ENCODE measurements at regions not wholly inside any gene's neighbourhood (a gene's known extent, or its start where the extent isn't known, plus 50 kb on each side); places are given as distances from the start of the nearest gene placed in this dataset.
"Not testable (repeated sequence)": the region's sequence is repeated elsewhere in the genome, so short reads cannot be mapped to it uniquely, and the experiment has no call there.

GRCh38 chr12:47610686-47611252 is 95.1 kb downstream of the RPAP3 start:
- Histone ChIP-seq H3K27ac (ENCODE audit: insufficient read depth, low read length, poor library complexity, severe bottlenecking) (no peak overlapping the region), H3K4me3 (ENCODE audit: low read depth, low read length) (no peak overlapping the region), H3K4me1 (ENCODE audit: control insufficient read depth, insufficient read depth, low read length, poor library complexity, severe bottlenecking) (no peaks in the 10 kb centered on the region), H3K9me3 (ENCODE audit: control insufficient read depth in 2 of 2, low read length in 2 of 2) (peaks cover 12 to 22% of the 10 kb centered on the region in 2 experiments), H3K27me3 (ENCODE audit: control insufficient read depth, insufficient read depth, low read length) (no peaks in the 10 kb centered on the region), H3K36me3 (ENCODE audit: control insufficient read depth, insufficient read depth, low read length) (peaks cover 4% of the 10 kb centered on the region)
- no peak overlapping the region for H3K4me3 Mint-ChIP-seq
- no peak for DNase-seq
- no peaks in the 10 kb centered on the region for H3K27me3 Mint-ChIP-seq
- no peak for ATAC-seq (ENCODE audit: low read depth in 2 of 2)
- no peaks in the 10 kb centered on the region for H3K4me1 Mint-ChIP-seq
- H3K36me3 Mint-ChIP-seq: peaks cover 27% of the 10 kb centered on the region
- peaks cover 0 to 38% (median 14%) of the 10 kb centered on the region in 7 donors for H3K9me3 Mint-ChIP-seq
- no peak overlapping the region for H3K27ac Mint-ChIP-seq

- H3K27me3 ChIP-seq (ENCODE audit: control insufficient read depth, insufficient read depth, low read length): no peaks in the 10 kb centered on the region
- no peaks in the 10 kb centered on the region for H3K4me1 ChIP-seq (ENCODE audit: control insufficient read depth, insufficient read depth, low read length, poor library complexity, severe bottlenecking)
- Mint-ChIP-seq H3K27me3 (no peaks in the 10 kb centered on the region), H3K9me3 (peaks cover 3 to 38% (median 14%) of the 10 kb centered on the region in 7 donors), H3K4me1 (no peaks in the 10 kb centered on the region), H3K36me3 (peaks cover 30% of the 10 kb centered on the region), H3K4me3 (no peak overlapping the region), H3K27ac (no peak overlapping the region)
- no peak overlapping the region for H3K27ac ChIP-seq (ENCODE audit: insufficient read depth, low read length, poor library complexity, severe bottlenecking)
- no peak for DNase-seq
- peaks cover 4% of the 10 kb centered on the region for H3K36me3 ChIP-seq (ENCODE audit: control insufficient read depth, insufficient read depth, low read length)
- H3K9me3 ChIP-seq (ENCODE audit: control insufficient read depth in 2 of 2, low read length in 2 of 2): peaks cover 12 to 22% of the 10 kb centered on the region in 2 experiments
- no peak overlapping the region for H3K4me3 ChIP-seq (ENCODE audit: low read depth, low read length)
- no peak for ATAC-seq (ENCODE audit: low read depth in 2 of 2)
Observed at GRCh38 chr12:47609806-47610205, 96.0 kb downstream of the RPAP3 start.

- not testable (repeated sequence) for H3K4me1 Mint-ChIP-seq; H3K4me3 Mint-ChIP-seq; H3K36me3 ChIP-seq (ENCODE audit: control insufficient read depth, insufficient read depth, low read length); ATAC-seq (ENCODE audit: low read depth in 2 of 2); H3K27ac ChIP-seq (ENCODE audit: insufficient read depth, low read length, poor library complexity, severe bottlenecking); H3K27ac Mint-ChIP-seq; H3K27me3 ChIP-seq (ENCODE audit: control insufficient read depth, insufficient read depth, low read length); H3K4me3 ChIP-seq (ENCODE audit: low read depth, low read length); DNase-seq; H3K4me1 ChIP-seq (ENCODE audit: control insufficient read depth, insufficient read depth, low read length, poor library complexity, severe bottlenecking); H3K27me3 Mint-ChIP-seq
- Mint-ChIP-seq H3K9me3 (peaks cover 3 to 37% (median 14%) of the 10 kb centered on the region in 7 donors), H3K36me3 (peaks cover 26% of the 10 kb centered on the region)
- peaks cover 12 to 18% of the 10 kb centered on the region in 2 experiments for H3K9me3 ChIP-seq (ENCODE audit: control insufficient read depth in 2 of 2, low read length in 2 of 2)
Observed at GRCh38 chr12:47608671-47609070, 97.2 kb downstream of the RPAP3 start.

- Histone ChIP-seq H3K36me3 (ENCODE audit: control insufficient read depth, insufficient read depth, low read length) (no peaks in the 10 kb centered on the region), H3K9me3 (ENCODE audit: control insufficient read depth in 2 of 2, low read length in 2 of 2) (peaks cover 0 to 6% of the 10 kb centered on the region in 2 experiments), H3K27ac (ENCODE audit: insufficient read depth, low read length, poor library complexity, severe bottlenecking) (no peak overlapping the region), H3K4me3 (ENCODE audit: low read depth, low read length) (no peak overlapping the region), H3K27me3 (ENCODE audit: control insufficient read depth, insufficient read depth, low read length) (no peaks in the 10 kb centered on the region), H3K4me1 (ENCODE audit: control insufficient read depth, insufficient read depth, low read length, poor library complexity, severe bottlenecking) (no peaks in the 10 kb centered on the region)
- ATAC-seq (ENCODE audit: low read depth in 2 of 2) (no peak), DNase-seq (peak in 1 of 3 donors; percentile 23)
- H3K27me3 Mint-ChIP-seq: no peaks in the 10 kb centered on the region
- H3K4me3 Mint-ChIP-seq: no peak overlapping the region
- no peak overlapping the region for H3K27ac Mint-ChIP-seq
- peaks cover 16% of the 10 kb centered on the region for H3K36me3 Mint-ChIP-seq
- H3K9me3 Mint-ChIP-seq: peaks cover 3 to 25% (median 14%) of the 10 kb centered on the region in 7 donors
- H3K4me1 Mint-ChIP-seq: peaks cover 0 to 2% (median under 1%) of the 10 kb centered on the region in 4 donors
Observed at GRCh38 chr12:47604221-47604873, 101.5 kb downstream of the RPAP3 start.

- DNase-seq: no peak
- Histone ChIP-seq H3K9me3 (ENCODE audit: control insufficient read depth in 2 of 2, low read length in 2 of 2) (peaks cover 0 to 6% of the 10 kb centered on the region in 2 experiments), H3K36me3 (ENCODE audit: control insufficient read depth, insufficient read depth, low read length) (no peaks in the 10 kb centered on the region), H3K27me3 (ENCODE audit: control insufficient read depth, insufficient read depth, low read length) (no peaks in the 10 kb centered on the region), H3K27ac (ENCODE audit: insufficient read depth, low read length, poor library complexity, severe bottlenecking) (no peak overlapping the region), H3K4me3 (ENCODE audit: low read depth, low read length) (no peak overlapping the region), H3K4me1 (ENCODE audit: control insufficient read depth, insufficient read depth, low read length, poor library complexity, severe bottlenecking) (no peaks in the 10 kb centered on the region)
- Mint-ChIP-seq H3K27ac (no peak overlapping the region), H3K27me3 (no peaks in the 10 kb centered on the region), H3K4me1 (peaks cover 0 to 2% (median under 1%) of the 10 kb centered on the region in 4 donors), H3K4me3 (no peak overlapping the region), H3K9me3 (peaks cover 3 to 21% (median 13%) of the 10 kb centered on the region in 7 donors), H3K36me3 (peaks cover 16% of the 10 kb centered on the region)
- ATAC-seq (ENCODE audit: low read depth in 2 of 2): no peak
Observed at GRCh38 chr12:47602949-47603558, 102.8 kb downstream of the RPAP3 start.

GRCh38 chr12:47602325-47602724 is 103.5 kb downstream of the RPAP3 start:
- Histone ChIP-seq H3K4me3 (ENCODE audit: low read depth, low read length) (no peak overlapping the region), H3K27me3 (ENCODE audit: control insufficient read depth, insufficient read depth, low read length) (no peaks in the 10 kb centered on the region), H3K4me1 (ENCODE audit: control insufficient read depth, insufficient read depth, low read length, poor library complexity, severe bottlenecking) (no peaks in the 10 kb centered on the region), H3K9me3 (ENCODE audit: control insufficient read depth in 2 of 2, low read length in 2 of 2) (peaks cover 0 to 3% of the 10 kb centered on the region in 2 experiments), H3K36me3 (ENCODE audit: control insufficient read depth, insufficient read depth, low read length) (no peaks in the 10 kb centered on the region), H3K27ac (ENCODE audit: insufficient read depth, low read length, poor library complexity, severe bottlenecking) (no peak overlapping the region)
- peaks cover 0 to 2% (median under 1%) of the 10 kb centered on the region in 4 donors for H3K4me1 Mint-ChIP-seq
- H3K27ac Mint-ChIP-seq: no peak overlapping the region
- ATAC-seq (ENCODE audit: low read depth in 2 of 2): no peak
- H3K9me3 Mint-ChIP-seq: peaks cover 3 to 14% (median 7%) of the 10 kb centered on the region in 7 donors
- H3K36me3 Mint-ChIP-seq: peaks cover 10% of the 10 kb centered on the region
- no peak for DNase-seq
- H3K27me3 Mint-ChIP-seq: no peaks in the 10 kb centered on the region
- no peak overlapping the region for H3K4me3 Mint-ChIP-seq

GRCh38 chr12:47601071-47601470 is 104.8 kb downstream of the RPAP3 start:
- peaks cover 4% of the 10 kb centered on the region for H3K27me3 Mint-ChIP-seq
- Histone ChIP-seq H3K27me3 (ENCODE audit: control insufficient read depth, insufficient read depth, low read length) (no peaks in the 10 kb centered on the region), H3K27ac (ENCODE audit: insufficient read depth, low read length, poor library complexity, severe bottlenecking) (no peak overlapping the region), H3K4me3 (ENCODE audit: low read depth, low read length) (no peak overlapping the region), H3K9me3 (ENCODE audit: control insufficient read depth in 2 of 2, low read length in 2 of 2) (no peaks in the 10 kb centered on the region), H3K36me3 (ENCODE audit: control insufficient read depth, insufficient read depth, low read length) (no peaks in the 10 kb centered on the region), H3K4me1 (ENCODE audit: control insufficient read depth, insufficient read depth, low read length, poor library complexity, severe bottlenecking) (no peaks in the 10 kb centered on the region)
- no peak overlapping the region for H3K27ac Mint-ChIP-seq
- ATAC-seq (ENCODE audit: low read depth in 2 of 2) (no peak), DNase-seq (no peak)
- peaks cover 0 to 7% (median 3%) of the 10 kb centered on the region in 7 donors for H3K9me3 Mint-ChIP-seq
- peaks cover 4% of the 10 kb centered on the region for H3K36me3 Mint-ChIP-seq
- H3K4me1 Mint-ChIP-seq: peaks cover 0 to 2% (median under 1%) of the 10 kb centered on the region in 4 donors
- H3K4me3 Mint-ChIP-seq: no peak overlapping the region
